Endothelial cell of umbilical vein (primary cell): ENCODE measurements at regions not wholly inside any gene's neighbourhood (a gene's known extent, or its start where the extent isn't known, plus 50 kb on each side); places are given as distances from the start of the nearest gene placed in this dataset.

ENCODE experiments used
- BruUV-seq: library from RNA; stranded (reverse); fragments of 400-500 nt; replicated peaks from 2 replicates; lab custom pipeline; 2021; lab: Mats Ljungman, UMichigan
- CTCF ChIA-PET: fragments of 300-600, 350-600 bp; sonication (Branson Sonifier 250); formaldehyde crosslinking; loops from one replicate; lab custom pipeline; 2021; ENCODE audit warnings: antibody characterized with exemption, inconsistent platforms; lab: Charles Lee
- POLR2A ChIA-PET: fragments of 300-600, 350-600 bp; sonication (Branson Sonifier 250); formaldehyde crosslinking; loops from one replicate; lab custom pipeline; 2021; ENCODE audit warnings: antibody characterized with exemption, inconsistent platforms; lab: Charles Lee
- DNase-seq: peaks from one replicate; pipeline ENCODE4 v3.0.0-alpha.2; 2011; ENCODE audit warnings: low read depth, low spot score
- FAIRE-seq: peaks from 2 replicates; lab custom pipeline; 2011; peaks lifted over from hg19 to GRCh38; lab: Jason Lieb, UNC
- H2AFZ ChIP-seq: 2 replicates; pipeline ENCODE4 v1.6.0; 2012; ENCODE audit warnings: low read depth, low read length, control low read depth, inconsistent platforms
- H3K27ac ChIP-seq: 2 replicates; pipeline ENCODE4 v1.5.1; 2011; ENCODE audit warnings: low read depth, mild to moderate bottlenecking, control low read depth, low read length, moderate library complexity; ENCODE audit not compliant: insufficient read depth
- H3K27me3 ChIP-seq, 2 experiments: 2 replicates each; pipeline versions ENCODE4 v1.6.0 to v1.6.1; 2011; ENCODE audit warnings: low read length in 2 of 2, mixed read lengths in 1 of 2; ENCODE audit not compliant: control insufficient read depth in 2 of 2, insufficient read depth in 2 of 2
- H3K36me3 ChIP-seq, 2 experiments: 2 replicates in 1 of 2; 3 replicates in 1 of 2; pipeline ENCODE4 v1.5.1; 2011; ENCODE audit warnings: low read length in 2 of 2, mild to moderate bottlenecking in 1 of 2, moderate library complexity in 1 of 2; ENCODE audit not compliant: control insufficient read depth in 2 of 2, insufficient read depth in 2 of 2; ENCODE audit errors: extremely low read depth in 1 of 2
- H3K4me1 ChIP-seq: 3 replicates; pipeline ENCODE4 v1.5.1; 2011; ENCODE audit warnings: mild to moderate bottlenecking, low read length; ENCODE audit not compliant: control insufficient read depth, insufficient read depth; ENCODE audit errors: extremely low read depth
- H3K4me2 ChIP-seq: 2 replicates; pipeline ENCODE4 v1.6.1; 2011; ENCODE audit warnings: low read length, control low read depth, mixed read lengths; ENCODE audit not compliant: insufficient read depth
- H3K4me3 ChIP-seq, 3 experiments: fragments of 200-600 bp in 1 of 3; sonication (generic), shearing (Covaris generic) in 1 of 3; replicated peaks in 1 of 3; 2 replicates each; pipeline ENCODE4 v1.5.1; 2011 to 2016; ENCODE audit warnings: control low read depth in 3 of 3, low read length in 3 of 3, mild to moderate bottlenecking in 2 of 3, inconsistent platforms in 1 of 3, low read depth in 1 of 3, moderate library complexity in 1 of 3; ENCODE audit not compliant: insufficient read depth in 1 of 3
- H3K79me2 ChIP-seq: 2 replicates; pipeline ENCODE4 v1.6.0; 2012; ENCODE audit warnings: low read length, inconsistent platforms; ENCODE audit not compliant: control insufficient read depth, insufficient read depth
- H3K9ac ChIP-seq: replicated peaks from 2 replicates; pipeline ENCODE3; 2011; ENCODE audit warnings: low read length, control low read depth; ENCODE audit not compliant: insufficient read depth; ENCODE audit errors: extremely low read depth
- H3K9me1 ChIP-seq: replicated peaks from 3 replicates; pipeline ENCODE4 v1.6.0; 2011; ENCODE audit warnings: mild to moderate bottlenecking, low read length; ENCODE audit not compliant: control insufficient read depth, insufficient read depth; ENCODE audit errors: extremely low read depth
- H3K9me3 ChIP-seq: replicated peaks from 2 replicates; pipeline ENCODE4 v1.5.1; 2012; ENCODE audit warnings: low read length, inconsistent platforms; ENCODE audit not compliant: control insufficient read depth, insufficient read depth
- H4K20me1 ChIP-seq: replicated peaks from 2 replicates; pipeline ENCODE3; 2011; ENCODE audit warnings: mild to moderate bottlenecking, low read length; ENCODE audit not compliant: control insufficient read depth, insufficient read depth; ENCODE audit errors: extremely low read depth
- EZH2 ChIP-seq: IDR thresholded peaks from 2 replicates; pipeline ENCODE4 v1.6.1; 2012; ENCODE audit warnings: borderline replicate concordance, low read depth, mild to moderate bottlenecking, moderate library complexity, low read length, inconsistent platforms; ENCODE audit not compliant: severe bottlenecking
- FOS ChIP-seq: IDR thresholded peaks from 2 replicates; pipeline ENCODE4 v1.6.1; 2011; ENCODE audit warnings: mild to moderate bottlenecking, low read length, moderate library complexity, borderline replicate concordance; ENCODE audit not compliant: insufficient read depth
- GATA2 ChIP-seq: IDR thresholded peaks from 2 replicates; pipeline ENCODE4 v1.7.0; 2011; ENCODE audit warnings: low read depth, mild to moderate bottlenecking, moderate library complexity, mixed read lengths, low read length; ENCODE audit not compliant: insufficient read length, insufficient read depth
- JUN ChIP-seq: IDR thresholded peaks from 2 replicates; pipeline ENCODE4 v1.6.1; 2011; ENCODE audit warnings: borderline replicate concordance, low read depth; ENCODE audit not compliant: insufficient read length, insufficient read depth
- MYC ChIP-seq: IDR thresholded peaks from one replicate; pipeline ENCODE4 v1.6.1; 2011; ENCODE audit warnings: mild to moderate bottlenecking, low read depth, low read length
- POLR2A ChIP-seq: IDR thresholded peaks from 2 replicates; pipeline ENCODE4 v1.6.1; 2012; ENCODE audit warnings: low read depth, mild to moderate bottlenecking, control low read depth, low read length
- POLR2AphosphoS5 ChIP-seq: IDR thresholded peaks from 2 replicates; pipeline ENCODE4 v1.6.1; 2012; ENCODE audit warnings: low read depth, mild to moderate bottlenecking, control low read depth, low read length, moderate library complexity; ENCODE audit not compliant: insufficient read depth
- dilution Hi-C: fragments of 300-500 bp; cut with MboI; formaldehyde crosslinking; loops from one replicate; pipeline ENCODE4 v1.15.0; 2019; ENCODE audit warnings: low sequenced_read_pairs; ENCODE audit not compliant: extremely low pct_ligation_motif_present
- intact Hi-C: fragments of 100-400 bp; cut with micrococcal nuclease; formaldehyde crosslinking; loops from one replicate; pipeline ENCODE4 v1.10.0; 2022
- TF ChIP-seq, protein P1 (sequence below): IDR thresholded peaks from 2 replicates; pipeline ENCODE4 v1.6.1; 2011; ENCODE audit not compliant: insufficient read depth, insufficient read length
- TF ChIP-seq, protein P2 (sequence below), 2 donors: IDR thresholded peaks; 1 replicate in 1 of 2; 2 replicates in 1 of 2; pipeline ENCODE4 v1.5.1; 2011; ENCODE audit warnings: low read length in 2 of 2, mild to moderate bottlenecking in 2 of 2, moderate library complexity in 2 of 2, control low read depth in 1 of 2, inconsistent platforms in 1 of 2, low read depth in 1 of 2; ENCODE audit not compliant: insufficient read depth in 1 of 2; ENCODE audit errors: extremely low read depth in 1 of 2

DNA sequence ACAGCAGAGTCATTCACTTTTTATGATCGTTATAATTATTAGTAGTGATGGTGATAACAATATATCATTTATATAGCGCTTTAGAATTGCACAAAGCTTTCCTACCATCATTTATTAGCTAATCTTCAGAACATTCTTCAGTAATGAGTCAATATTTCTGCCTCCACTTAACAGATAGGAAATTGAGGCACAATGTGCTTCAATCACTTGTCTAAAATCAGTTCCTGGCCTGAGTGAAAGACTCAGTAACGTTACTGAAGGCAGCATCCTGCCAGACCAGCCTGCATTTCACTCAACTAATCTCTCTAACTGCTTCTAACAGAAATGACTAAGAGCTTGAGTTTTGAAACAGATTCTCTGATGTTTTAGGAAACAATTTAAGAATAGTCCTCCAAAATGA lies 412.1 kb downstream of the MZT1 start:
- no peak for DNase-seq

DNA sequence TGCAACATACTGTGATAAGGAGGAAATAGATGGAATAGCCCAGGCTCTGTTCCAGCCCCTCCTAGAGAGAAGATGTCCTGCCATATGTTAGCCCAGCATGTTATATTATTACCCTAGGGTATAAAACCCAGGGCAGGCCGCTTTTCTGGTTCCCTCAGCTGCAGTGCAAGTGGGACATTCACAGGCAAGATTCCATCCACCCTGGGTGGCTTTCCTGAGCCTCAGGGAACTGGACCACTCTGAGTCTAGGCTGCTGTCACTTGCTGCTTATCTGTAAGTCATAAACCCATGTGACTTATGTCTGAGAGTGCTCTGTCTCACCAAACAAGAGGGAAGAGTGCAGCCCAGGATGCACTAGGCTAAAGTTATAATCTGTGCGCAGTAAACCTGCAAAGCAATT lies 413.2 kb downstream of the MZT1 start:
- Histone ChIP-seq H3K9me3 (no peaks in the 10 kb centered on the region), H3K79me2 (no peaks in the 10 kb centered on the region), H3K27me3 (no peaks in the 10 kb centered on the region), H3K4me2 (no peak overlapping the region), H3K27ac (no peak overlapping the region), H3K4me3 (no peak overlapping the region), H3K4me1 (no peaks in the 10 kb centered on the region), H2AFZ (no peak overlapping the region), H4K20me1 (no peaks in the 10 kb centered on the region), H3K9ac (no peak overlapping the region), H3K9me1 (no peaks in the 10 kb centered on the region), H3K36me3 (no peaks in the 10 kb centered on the region)
- POLR2A ChIA-PET, result no interaction called here
- CTCF ChIA-PET, result no interaction called here
- BruUV-seq, result no TSS peak
- dilution Hi-C loops, result no loop called here
- TF ChIP-seq POLR2A, result no peak
- no peak for TF ChIP-seq EZH2
- no peak for TF ChIP-seq MYC
- TF ChIP-seq FOS, result no peak
- TF ChIP-seq, protein P1, sequence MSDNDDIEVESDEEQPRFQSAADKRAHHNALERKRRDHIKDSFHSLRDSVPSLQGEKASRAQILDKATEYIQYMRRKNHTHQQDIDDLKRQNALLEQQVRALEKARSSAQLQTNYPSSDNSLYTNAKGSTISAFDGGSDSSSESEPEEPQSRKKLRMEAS, result no peak
- no peak for TF ChIP-seq POLR2AphosphoS5
- no peak for TF ChIP-seq JUN
- TF ChIP-seq, protein P2, sequence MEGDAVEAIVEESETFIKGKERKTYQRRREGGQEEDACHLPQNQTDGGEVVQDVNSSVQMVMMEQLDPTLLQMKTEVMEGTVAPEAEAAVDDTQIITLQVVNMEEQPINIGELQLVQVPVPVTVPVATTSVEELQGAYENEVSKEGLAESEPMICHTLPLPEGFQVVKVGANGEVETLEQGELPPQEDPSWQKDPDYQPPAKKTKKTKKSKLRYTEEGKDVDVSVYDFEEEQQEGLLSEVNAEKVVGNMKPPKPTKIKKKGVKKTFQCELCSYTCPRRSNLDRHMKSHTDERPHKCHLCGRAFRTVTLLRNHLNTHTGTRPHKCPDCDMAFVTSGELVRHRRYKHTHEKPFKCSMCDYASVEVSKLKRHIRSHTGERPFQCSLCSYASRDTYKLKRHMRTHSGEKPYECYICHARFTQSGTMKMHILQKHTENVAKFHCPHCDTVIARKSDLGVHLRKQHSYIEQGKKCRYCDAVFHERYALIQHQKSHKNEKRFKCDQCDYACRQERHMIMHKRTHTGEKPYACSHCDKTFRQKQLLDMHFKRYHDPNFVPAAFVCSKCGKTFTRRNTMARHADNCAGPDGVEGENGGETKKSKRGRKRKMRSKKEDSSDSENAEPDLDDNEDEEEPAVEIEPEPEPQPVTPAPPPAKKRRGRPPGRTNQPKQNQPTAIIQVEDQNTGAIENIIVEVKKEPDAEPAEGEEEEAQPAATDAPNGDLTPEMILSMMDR (IDR thresholded peaks at IDR 0.05; ENCODE audit: extremely low read depth in 1 of 2, insufficient read depth in 1 of 2, low read depth in 1 of 2, low read length in 2 of 2), result no peak
- TF ChIP-seq GATA2, result no peak
- DNase-seq (no peak), FAIRE-seq (no peak)
- intact Hi-C loops, result no loop called here

More for the DNA sequence above, 412.1 kb downstream of the MZT1 start:
- H3K9me3 ChIP-seq, result no peaks in the 10 kb centered on the region
- no peaks in the 10 kb centered on the region for H3K9me1 ChIP-seq
- no peaks in the 10 kb centered on the region for H3K27me3 ChIP-seq
- H2AFZ ChIP-seq, result no peak overlapping the region
- H3K79me2 ChIP-seq, result no peaks in the 10 kb centered on the region
- H3K4me1 ChIP-seq, result no peaks in the 10 kb centered on the region
- ChIA-PET POLR2A (no interaction called here), CTCF (no interaction called here)
- no peak for FAIRE-seq
- no peak overlapping the region for H3K4me2 ChIP-seq
- TF ChIP-seq POLR2AphosphoS5 (no peak), FOS (peak; percentile 54)
- intact Hi-C loops, result no loop called here
- no TSS peak for BruUV-seq
- dilution Hi-C loops, result no loop called here
- no peaks in the 10 kb centered on the region for H3K36me3 ChIP-seq
- H4K20me1 ChIP-seq, result no peaks in the 10 kb centered on the region
- H3K9ac ChIP-seq, result no peak overlapping the region
- no peak overlapping the region for H3K4me3 ChIP-seq
- H3K27ac ChIP-seq, result no peak overlapping the region
